Keratinocyte (primary cell): ENCODE measurements at regions not wholly inside any gene's neighbourhood (a gene's known extent, or its start where the extent isn't known, plus 50 kb on each side); places are given as distances from the start of the nearest gene placed in this dataset.

Source experiments
- CTCF ChIP-seq, 3 experiments: IDR thresholded peaks in 1 of 3; conservative IDR thresholded peaks in 1 of 3; optimal IDR thresholded peaks in 1 of 3; 2 replicates in 2 of 3; 3 replicates in 1 of 3; pipeline versions ENCODE3 to v1.5.1; 2011; ENCODE audit warnings: low read length in 3 of 3, mild to moderate bottlenecking in 3 of 3, moderate library complexity in 2 of 3, control low read depth in 1 of 3, inconsistent platforms in 1 of 3; ENCODE audit not compliant: insufficient read depth in 2 of 3; ENCODE audit errors: extremely low read depth in 1 of 3
- EZH2 ChIP-seq: IDR thresholded peaks from one replicate; pipeline ENCODE4 v1.6.1; 2012; ENCODE audit warnings: inconsistent platforms, mild to moderate bottlenecking, low read length, moderate library complexity

- TF ChIP-seq CTCF (optimal IDR thresholded peaks at IDR 0.05 in 1 of 3, IDR thresholded peaks at IDR 0.05 in 1 of 3, conservative IDR thresholded peaks at IDR 0.05 in 1 of 3; ENCODE audit: extremely low read depth in 1 of 3, insufficient read depth in 2 of 3, low read length in 3 of 3) (no peak), EZH2 (no peak)
These were observed 123.9 kb upstream of the ABCA1 start for GRCh38 chr9:105051897-105052296.
